ENCODE measurements at regions not wholly inside any gene's neighbourhood (a gene's known extent, or its start where the extent isn't known, plus 50 kb on each side); places are given as distances from the start of the nearest gene placed in this dataset.

- DNase-seq (ENCODE audit: low read depth in 2 of 2) = no peak
These were observed 87.3 kb upstream of the STEAP1B start for GRCh38 chr7:22587322-22587721.

DNA sequence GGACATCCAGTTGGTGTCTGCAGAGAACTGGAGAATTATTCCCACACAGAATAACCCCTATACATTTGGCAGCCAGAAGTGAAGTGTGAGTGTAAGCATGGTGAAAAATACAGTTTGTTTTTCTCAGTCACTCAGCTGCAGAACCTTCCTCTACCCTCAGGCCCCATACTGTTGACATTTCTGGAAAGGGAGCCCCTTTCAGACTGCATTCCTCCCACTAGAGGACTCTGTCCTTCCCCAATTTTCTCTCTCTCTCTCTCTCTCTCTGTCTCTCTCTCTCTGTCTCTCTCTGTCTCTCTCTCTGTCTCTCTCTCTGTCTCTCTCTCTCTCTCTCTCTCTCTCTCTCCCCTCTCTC is 86.8 kb upstream of the STEAP1B start:
- DNase-seq (ENCODE audit: low read depth in 2 of 2) = no peak

DNA sequence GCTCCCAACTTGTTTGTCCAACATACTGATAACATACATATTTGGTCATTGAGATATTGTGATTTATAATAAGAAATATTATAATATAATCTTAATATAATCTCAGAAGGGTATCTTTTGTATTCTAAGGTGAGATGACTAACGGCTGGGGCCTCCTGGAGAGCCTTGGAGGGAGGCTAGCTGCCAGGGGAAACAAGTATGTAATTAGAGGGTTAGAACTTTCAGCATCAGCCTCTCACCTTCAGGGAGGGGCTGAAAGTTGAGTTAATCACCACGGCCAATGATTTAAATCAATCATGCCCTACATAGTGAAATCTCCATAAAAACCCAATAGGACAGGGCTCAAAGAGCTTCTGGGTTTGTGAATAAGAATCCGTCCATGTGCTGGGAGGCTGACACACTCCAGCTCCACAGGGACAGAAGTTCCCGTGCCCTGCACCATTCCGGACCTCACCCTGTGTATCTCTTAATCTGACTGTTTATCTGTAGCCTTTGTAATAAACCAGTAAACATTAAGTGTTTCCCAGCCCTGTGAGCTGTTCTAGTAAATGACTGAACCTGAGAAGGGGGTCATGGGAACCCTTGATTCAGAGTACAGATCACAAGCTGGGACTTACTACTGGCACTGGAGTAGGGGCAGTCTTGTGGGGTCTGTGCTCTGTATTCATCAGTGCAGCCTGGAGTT is 86.3 kb upstream of the STEAP1B start:
- no peak for DNase-seq (ENCODE audit: low read depth in 2 of 2)

DNA sequence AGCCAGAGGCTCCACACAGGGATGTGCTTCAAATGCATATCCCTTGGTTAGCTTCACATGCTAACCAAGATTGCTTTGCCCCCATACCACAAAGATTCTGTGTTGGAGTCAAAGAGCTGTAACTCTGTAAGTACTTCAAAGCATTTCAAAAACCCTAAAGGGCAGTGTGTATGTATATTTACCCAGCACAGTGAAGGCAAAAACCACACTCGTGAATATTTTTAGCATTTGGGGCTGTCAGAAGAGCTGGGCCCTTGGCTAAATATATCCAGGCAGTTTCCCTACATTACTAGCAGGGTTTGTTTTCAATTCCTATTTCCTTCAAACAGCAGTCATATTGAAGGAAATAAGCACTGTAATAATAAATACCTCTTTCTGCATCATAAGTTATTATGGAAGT is 84.2 kb upstream of the STEAP1B start:
- no peak for DNase-seq (ENCODE audit: low read depth in 2 of 2)

- DNase-seq (ENCODE audit: low read depth in 2 of 2) = no peak
These were observed 83.1 kb upstream of the STEAP1B start for GRCh38 chr7:22582863-22583622.

DNA sequence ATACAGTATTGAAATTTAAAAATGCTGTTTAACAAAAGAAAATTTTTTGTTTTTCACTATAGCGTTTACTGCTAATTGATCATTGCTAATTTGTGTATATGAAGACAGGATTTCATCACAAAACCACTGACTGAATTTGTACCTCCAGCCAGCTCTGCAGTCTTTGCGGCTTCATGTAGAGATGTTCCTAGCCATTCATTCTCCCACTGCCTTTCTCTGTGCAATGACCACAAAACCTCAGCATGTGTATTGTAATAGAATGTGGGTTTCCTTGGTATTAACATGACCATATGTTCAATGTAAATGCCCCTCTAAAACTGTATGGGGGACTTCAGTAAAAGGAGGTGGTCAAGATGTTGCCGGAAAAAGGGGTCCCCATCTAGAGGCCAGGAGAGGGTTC is 81.1 kb upstream of the STEAP1B start:
- no peak for DNase-seq (ENCODE audit: low read depth in 2 of 2)

DNA sequence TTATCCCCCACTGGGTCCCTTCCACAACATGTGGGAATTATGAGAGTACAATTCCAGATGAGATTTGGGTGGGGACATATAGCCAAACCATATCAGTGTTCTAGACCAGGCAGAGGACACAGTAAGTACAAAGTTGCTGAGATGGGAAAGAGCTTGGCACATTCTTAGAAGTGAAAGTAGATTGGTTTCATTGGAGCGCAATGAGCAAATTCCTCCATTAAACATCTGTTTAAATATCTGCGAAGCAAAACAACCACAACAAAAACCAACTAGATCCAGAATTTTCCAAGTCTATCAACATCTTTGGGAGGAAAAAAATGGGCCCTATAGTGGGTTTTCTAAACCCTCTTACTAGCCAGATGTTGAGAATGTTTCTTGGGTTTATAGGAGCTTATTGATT is 80.0 kb upstream of the STEAP1B start:
- no peak for DNase-seq (ENCODE audit: low read depth in 2 of 2)

DNA sequence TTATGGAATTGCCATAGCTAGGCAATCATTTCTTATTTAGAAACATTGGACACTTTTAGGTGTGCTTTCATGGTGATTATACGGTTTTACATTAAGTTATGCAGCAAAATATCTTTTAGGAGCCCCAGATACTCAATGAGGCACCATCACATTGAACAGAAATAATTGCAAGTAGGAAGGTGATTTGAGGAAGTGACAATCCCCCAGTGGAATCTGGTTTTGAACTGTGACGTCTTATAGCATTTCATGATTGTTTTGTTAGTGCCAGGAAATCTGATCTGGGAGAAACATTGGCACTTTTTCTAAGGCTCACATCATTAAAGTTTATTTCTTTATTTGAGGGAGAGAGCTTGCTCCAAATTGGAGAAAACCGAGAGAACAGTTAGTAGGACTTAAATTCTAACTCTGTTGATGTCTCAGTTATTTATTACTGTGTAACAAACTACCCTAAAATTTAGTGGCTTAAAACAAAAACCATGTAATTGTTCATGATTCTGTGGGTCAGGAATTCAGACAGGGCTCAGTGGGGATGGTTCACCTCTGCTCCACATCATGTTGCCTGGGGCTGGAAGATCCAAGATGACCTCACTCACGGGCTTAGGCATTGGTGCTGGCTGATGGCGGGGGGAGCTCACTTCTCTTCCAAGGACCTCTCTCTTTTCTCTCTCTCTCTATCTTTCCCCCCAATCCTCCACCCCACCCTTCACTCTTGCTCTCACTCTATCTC is 78.2 kb upstream of the STEAP1B start:
- DNase-seq (ENCODE audit: low read depth in 2 of 2) = no peak

GRCh38 chr7:22577470-22578001 is 77.5 kb upstream of the STEAP1B start:
- DNase-seq (ENCODE audit: low read depth in 2 of 2) = no peak

GRCh38 chr7:22576612-22577469 is 76.9 kb upstream of the STEAP1B start:
- DNase-seq (ENCODE audit: low read depth in 2 of 2) = no peak

DNA sequence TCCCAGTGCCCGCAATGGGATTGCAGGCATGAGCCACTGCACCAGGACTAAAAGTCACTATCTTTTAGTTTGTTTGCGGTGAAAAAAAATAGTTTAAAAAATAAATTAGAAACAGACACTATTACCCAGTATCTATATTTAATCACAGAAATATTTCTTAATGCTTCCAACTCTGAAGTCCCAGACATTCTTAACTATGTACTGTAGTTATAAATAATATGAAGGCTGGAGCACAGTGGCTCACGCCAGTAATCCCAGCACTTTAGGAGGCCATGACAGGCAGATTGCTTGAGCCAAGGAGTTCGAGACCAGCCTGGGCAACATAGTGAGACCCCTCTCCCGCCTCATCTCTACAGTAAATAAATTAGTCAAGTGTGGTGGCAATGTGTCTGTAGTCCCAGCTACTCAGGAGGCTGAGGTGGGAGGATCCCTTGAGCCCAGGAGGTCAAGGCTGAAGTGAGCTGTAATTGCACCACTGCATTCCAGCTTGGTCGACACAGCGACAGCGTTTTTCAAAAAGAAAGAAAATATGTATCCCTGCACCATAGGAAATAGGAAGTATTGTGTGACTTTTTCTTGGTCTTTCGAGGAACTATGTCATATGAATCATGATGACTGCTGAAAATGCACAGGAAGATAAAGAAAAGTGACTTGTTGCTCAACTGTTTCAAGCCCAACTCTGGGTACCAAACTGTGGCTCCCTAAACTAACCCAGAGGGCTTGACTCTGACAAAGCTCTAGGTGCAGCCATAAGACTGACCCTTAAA is 74.9 kb upstream of the STEAP1B start:
- DNase-seq (ENCODE audit: low read depth in 2 of 2) = no peak

DNA sequence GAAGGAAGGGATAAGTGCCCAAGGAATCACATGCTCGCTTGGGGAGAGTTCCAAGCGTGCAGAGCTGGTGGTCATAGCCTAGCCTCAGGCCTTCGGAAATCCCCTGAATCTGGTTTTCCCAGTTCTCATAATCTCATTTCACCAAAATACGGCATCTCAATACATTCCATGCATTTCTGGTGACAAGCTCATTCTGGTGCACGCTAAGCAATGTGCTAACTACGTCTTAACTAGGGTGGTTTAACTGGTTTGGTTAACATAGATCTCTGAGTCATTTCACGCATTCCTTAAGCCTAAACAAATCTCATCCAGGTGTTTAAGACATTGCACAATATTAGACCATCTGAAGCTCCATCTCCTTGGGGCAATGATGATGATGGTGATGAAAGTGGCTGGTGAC is 72.9 kb upstream of the STEAP1B start:
- no peak for DNase-seq (ENCODE audit: low read depth in 2 of 2)

GRCh38 chr7:22572292-22572691 is 72.3 kb upstream of the STEAP1B start:
- no peak for DNase-seq (ENCODE audit: low read depth in 2 of 2)

DNA sequence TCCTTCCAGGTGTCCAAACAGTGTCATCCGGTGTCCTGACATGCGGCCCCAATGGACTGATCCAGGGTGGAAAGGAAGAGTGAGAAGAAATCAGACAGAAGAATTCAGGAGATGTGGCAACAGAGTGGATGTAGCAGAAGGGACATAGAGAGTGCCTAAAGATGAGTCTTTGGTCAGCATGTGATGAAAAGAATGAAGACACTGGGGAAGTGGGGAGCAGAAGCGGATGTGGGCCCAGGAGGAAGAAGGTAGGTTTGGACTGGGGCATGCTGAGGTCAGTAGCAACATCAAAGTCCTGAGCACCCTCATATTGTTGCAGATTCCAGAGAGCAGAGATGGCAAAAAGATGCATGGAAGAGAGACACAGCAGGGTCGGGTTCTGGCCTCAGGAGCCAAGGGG is 71.8 kb upstream of the STEAP1B start:
- DNase-seq (ENCODE audit: low read depth in 2 of 2) = no peak

DNA sequence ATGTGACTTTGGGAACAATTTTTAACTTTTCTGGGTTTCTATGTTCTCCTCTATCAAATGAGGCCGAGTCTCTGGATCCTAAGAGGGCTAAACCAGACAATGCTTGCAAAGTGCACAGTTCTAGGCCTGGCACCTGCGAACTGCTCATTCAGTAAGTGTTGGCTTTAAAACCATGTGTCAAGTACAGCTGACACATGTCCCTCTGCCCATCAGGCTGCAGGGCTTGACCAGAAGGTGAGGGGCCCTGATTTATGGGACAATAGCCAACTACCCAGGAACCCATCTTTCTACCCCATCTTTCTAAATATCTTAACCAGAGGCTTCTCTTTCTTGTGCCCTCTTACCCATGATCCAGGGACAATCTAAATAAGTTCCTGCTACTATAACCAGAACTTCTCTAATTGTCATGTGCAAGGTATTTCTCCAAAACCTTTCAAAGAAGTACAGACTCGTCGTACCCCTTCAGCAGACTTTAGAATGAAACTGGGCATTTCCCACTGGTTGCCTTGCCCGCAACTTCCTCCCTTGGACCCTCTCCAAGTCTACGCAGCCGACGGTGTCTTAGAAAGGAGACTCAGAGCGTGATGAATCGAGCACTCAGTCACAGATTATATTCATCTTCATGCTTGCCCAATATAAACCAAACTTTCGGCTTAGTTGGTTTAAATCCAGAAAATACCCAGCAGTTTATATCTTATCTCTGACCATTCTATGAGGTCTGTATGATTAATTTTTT is 69.8 kb upstream of the STEAP1B start:
- DNase-seq (ENCODE audit: low read depth in 2 of 2) = no peak

GRCh38 chr7:22566592-22566991 is 66.6 kb upstream of the STEAP1B start:
- DNase-seq (ENCODE audit: low read depth in 2 of 2) = no peak

- DNase-seq (ENCODE audit: low read depth in 2 of 2) = no peak
These were observed 66.2 kb upstream of the STEAP1B start for GRCh38 chr7:22566176-22566575.

DNA sequence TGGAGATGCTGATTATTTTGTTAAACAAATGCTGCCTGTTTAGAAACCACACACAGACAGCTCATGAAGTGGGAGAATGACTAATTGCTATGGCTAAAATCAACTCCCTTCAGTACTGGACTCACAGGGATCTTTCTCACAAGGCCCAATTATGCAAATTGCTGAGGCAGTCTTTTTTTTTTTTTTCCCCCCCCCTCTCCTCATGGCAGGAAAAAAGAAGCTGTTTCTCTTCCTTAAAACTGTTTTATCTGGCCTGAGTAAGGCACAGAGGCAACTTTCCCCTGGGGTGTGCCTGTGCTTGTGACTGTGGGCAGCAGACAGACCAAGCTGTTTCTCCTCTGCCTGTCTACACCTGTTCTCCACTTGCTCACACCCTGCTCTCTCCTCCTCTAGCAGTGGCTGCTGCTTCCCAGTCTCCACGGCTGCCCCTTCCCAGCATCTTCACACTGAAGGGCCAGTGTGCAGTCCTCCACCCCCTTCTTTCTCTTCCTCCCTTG is 65.4 kb upstream of the STEAP1B start:
- DNase-seq (ENCODE audit: low read depth in 2 of 2) = no peak

GRCh38 chr7:22564511-22565045 is 64.6 kb upstream of the STEAP1B start:
- DNase-seq (ENCODE audit: low read depth in 2 of 2) = no peak

Data from stimulated activated CD4-positive, alpha-beta T cell treated with anti-CD3 and anti-CD28 coated beads, Interleukin-12 subunit alpha, Interleukin-12 subunit beta, amount 100 ng/mL, for 24 hours (primary cell).